ENCODE measurements at regions not wholly inside any gene's neighbourhood (a gene's known extent, or its start where the extent isn't known, plus 50 kb on each side); places are given as distances from the start of the nearest gene placed in this dataset.

DNA sequence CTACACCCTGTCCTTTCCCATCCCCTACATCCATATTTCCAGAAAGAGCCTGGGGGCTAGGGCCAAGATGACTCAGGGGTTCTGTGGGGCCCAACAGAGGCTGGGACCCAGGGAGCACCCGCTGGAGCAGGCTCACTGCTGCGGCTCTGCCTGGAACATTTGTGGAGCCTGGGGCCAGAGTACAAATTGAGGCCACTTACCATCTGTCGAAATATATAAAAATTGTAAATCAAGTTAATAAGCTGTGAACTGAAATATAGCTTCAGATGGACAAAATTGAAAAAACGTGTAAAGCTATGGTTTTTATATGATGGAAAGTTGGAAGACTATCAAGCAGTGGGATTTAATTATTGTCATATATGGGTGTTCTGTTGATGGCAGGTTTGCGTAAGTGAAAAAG, 82.9 kb upstream of the ATXN1 start:
- TF ChIP-seq, protein P1, sequence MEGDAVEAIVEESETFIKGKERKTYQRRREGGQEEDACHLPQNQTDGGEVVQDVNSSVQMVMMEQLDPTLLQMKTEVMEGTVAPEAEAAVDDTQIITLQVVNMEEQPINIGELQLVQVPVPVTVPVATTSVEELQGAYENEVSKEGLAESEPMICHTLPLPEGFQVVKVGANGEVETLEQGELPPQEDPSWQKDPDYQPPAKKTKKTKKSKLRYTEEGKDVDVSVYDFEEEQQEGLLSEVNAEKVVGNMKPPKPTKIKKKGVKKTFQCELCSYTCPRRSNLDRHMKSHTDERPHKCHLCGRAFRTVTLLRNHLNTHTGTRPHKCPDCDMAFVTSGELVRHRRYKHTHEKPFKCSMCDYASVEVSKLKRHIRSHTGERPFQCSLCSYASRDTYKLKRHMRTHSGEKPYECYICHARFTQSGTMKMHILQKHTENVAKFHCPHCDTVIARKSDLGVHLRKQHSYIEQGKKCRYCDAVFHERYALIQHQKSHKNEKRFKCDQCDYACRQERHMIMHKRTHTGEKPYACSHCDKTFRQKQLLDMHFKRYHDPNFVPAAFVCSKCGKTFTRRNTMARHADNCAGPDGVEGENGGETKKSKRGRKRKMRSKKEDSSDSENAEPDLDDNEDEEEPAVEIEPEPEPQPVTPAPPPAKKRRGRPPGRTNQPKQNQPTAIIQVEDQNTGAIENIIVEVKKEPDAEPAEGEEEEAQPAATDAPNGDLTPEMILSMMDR (conservative IDR thresholded peaks at IDR 0.05), result no peak
- H3K27ac ChIP-seq, result no peak overlapping the region

GRCh38 chr6:16842676-16843075, 81.4 kb upstream of the ATXN1 start:
- no peak overlapping the region for H3K27ac ChIP-seq
- TF ChIP-seq, protein P1 (conservative IDR thresholded peaks at IDR 0.05), result no peak

DNA sequence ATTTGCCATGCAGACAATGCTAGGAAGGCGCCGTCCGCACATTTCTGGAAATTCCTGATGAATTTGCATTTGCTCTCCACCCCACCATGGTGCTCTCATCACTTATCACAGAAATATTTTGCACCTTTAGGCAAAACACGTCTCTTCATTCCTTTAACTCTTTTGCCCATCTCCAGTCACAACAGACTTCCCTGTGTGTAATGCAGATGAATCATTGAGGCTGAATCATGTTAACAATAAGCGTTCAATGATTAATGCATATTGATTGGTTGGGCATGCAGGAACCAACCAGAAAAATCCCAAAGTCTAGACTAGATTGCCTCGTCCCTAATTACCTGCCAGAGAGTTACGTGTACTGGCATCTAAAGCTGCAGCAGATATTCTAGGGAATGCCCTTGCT, 80.0 kb upstream of the ATXN1 start:
- TF ChIP-seq, protein P1 (conservative IDR thresholded peaks at IDR 0.05), result no peak
- no peak overlapping the region for H3K27ac ChIP-seq

DNA sequence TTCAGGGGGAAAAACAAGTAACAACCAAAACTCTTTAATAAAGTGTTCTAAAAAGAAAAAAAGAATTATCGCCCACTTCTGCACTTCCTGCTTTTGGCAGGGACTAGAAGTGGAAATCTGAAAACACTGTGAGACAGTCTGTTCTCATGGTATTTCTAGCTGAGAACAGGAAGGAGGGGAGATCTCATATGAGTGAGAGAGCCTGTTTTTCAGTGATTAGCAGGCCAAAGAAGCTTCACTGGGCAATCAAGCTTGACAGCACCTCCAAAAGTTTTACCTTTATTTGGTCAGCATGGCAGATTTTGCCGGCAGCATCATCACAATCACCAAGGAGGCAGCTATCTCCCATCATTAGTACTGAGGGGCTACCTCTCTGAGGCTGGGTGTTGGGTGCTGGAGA, 79.5 kb upstream of the ATXN1 start:
- TF ChIP-seq, protein P1 (conservative IDR thresholded peaks at IDR 0.05), result no peak
- H3K27ac ChIP-seq, result no peak overlapping the region

- H3K27ac ChIP-seq, result no peak overlapping the region
- TF ChIP-seq, protein P1 (conservative IDR thresholded peaks at IDR 0.05), result no peak
Observed at GRCh38 chr6:16840291-16840690, 79.0 kb upstream of the ATXN1 start.

DNA sequence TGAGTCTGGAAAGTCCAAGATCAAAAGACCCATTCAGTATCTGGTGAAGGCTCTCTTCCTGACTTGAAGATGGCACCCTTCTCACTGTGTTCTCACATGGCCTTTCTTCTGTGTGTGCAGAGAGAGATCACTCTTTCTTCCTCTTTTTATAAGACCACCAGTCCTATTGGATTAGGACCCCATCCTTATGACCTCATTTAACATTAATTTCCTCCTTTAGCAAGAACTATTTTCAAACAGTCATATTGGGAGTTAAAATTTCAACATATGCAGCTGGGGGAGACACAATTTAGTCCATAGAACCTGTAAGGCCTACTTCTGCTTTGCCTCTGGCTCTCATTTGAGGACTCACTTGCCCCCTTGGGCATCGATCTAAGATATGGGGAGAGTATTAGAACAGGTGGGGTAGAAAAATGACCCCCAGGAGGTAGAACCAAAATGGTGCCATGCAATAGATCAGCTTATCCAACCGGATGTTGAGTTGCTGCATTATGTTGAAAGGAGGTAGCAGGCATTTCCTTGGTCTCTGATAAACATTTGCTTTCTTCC, 78.4 kb upstream of the ATXN1 start:
- no peak overlapping the region for H3K27ac ChIP-seq
- TF ChIP-seq, protein P1 (conservative IDR thresholded peaks at IDR 0.05), result no peak

- H3K27ac ChIP-seq, result no peak overlapping the region
- TF ChIP-seq, protein P1 (conservative IDR thresholded peaks at IDR 0.05), result no peak
Observed at GRCh38 chr6:16837217-16837972, 76.1 kb upstream of the ATXN1 start.

Data from VCaP (cell line).